WERI-Rb-1 (cell line): ENCODE measurements at regions not wholly inside any gene's neighbourhood (a gene's known extent, or its start where the extent isn't known, plus 50 kb on each side); places are given as distances from the start of the nearest gene placed in this dataset.

Experiments used
- DNase-seq: peaks from one replicate; pipeline ENCODE4 v3.0.0-alpha.2; 2020
- H3K27ac ChIP-seq: fragments of 250-450 bp; sonication (Bioruptor Pico); 2 replicates; pipeline ENCODE4 v1.5.1; 2020; ENCODE audit warnings: mild to moderate bottlenecking, moderate library complexity
- H3K27me3 ChIP-seq: fragments of 250-450 bp; sonication (Bioruptor Pico); 2 replicates; pipeline ENCODE4 v1.5.1; 2021; ENCODE audit warnings: mild to moderate bottlenecking, low read depth, moderate library complexity; ENCODE audit not compliant: insufficient read depth, severe bottlenecking
- H3K36me3 ChIP-seq: fragments of 250-450 bp; sonication (Bioruptor Pico); 2 replicates; pipeline ENCODE4 v1.5.1; 2020; ENCODE audit warnings: mild to moderate bottlenecking, moderate library complexity
- H3K4me3 ChIP-seq: 2 replicates; pipeline ENCODE4 v1.5.1; 2011; ENCODE audit warnings: low read depth, mild to moderate bottlenecking, control low read depth, low read length
- H3K9me3 ChIP-seq: fragments of 250-450 bp; sonication (Bioruptor Pico); 2 replicates; pipeline ENCODE4 v1.5.1; 2021; ENCODE audit warnings: mild to moderate bottlenecking, moderate library complexity; ENCODE audit not compliant: severe bottlenecking
- TF ChIP-seq, protein P1 (sequence below): IDR thresholded peaks from 2 replicates; pipeline ENCODE4 v1.5.1; 2011; ENCODE audit warnings: low read depth, mild to moderate bottlenecking, control low read depth, inconsistent platforms, low read length

DNA sequence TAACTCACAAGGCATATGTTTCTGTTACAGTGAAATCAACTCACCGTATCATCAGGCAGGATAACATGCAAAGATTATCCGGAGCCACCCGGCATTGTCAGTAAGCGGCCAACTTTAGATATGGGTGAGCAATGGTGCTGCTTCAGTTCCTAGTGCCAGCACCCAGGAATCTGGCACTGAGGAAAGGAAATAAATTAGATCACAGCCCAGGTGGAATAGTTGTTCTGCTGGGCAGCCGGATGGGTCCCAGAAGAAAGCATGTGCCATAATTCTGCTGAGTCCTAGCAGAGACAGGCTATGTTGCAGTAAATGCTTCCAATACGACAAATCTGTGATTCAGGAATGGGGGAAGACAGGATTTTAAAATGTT is 183.6 kb upstream of the SPTLC3 start:
- TF ChIP-seq, protein P1, sequence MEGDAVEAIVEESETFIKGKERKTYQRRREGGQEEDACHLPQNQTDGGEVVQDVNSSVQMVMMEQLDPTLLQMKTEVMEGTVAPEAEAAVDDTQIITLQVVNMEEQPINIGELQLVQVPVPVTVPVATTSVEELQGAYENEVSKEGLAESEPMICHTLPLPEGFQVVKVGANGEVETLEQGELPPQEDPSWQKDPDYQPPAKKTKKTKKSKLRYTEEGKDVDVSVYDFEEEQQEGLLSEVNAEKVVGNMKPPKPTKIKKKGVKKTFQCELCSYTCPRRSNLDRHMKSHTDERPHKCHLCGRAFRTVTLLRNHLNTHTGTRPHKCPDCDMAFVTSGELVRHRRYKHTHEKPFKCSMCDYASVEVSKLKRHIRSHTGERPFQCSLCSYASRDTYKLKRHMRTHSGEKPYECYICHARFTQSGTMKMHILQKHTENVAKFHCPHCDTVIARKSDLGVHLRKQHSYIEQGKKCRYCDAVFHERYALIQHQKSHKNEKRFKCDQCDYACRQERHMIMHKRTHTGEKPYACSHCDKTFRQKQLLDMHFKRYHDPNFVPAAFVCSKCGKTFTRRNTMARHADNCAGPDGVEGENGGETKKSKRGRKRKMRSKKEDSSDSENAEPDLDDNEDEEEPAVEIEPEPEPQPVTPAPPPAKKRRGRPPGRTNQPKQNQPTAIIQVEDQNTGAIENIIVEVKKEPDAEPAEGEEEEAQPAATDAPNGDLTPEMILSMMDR: no peak
- Histone ChIP-seq H3K27me3 (no peaks in the 10 kb centered on the region), H3K27ac (no peak overlapping the region), H3K4me3 (no peak overlapping the region), H3K36me3 (no peaks in the 10 kb centered on the region), H3K9me3 (no peaks in the 10 kb centered on the region)
- DNase-seq: no peak

DNA sequence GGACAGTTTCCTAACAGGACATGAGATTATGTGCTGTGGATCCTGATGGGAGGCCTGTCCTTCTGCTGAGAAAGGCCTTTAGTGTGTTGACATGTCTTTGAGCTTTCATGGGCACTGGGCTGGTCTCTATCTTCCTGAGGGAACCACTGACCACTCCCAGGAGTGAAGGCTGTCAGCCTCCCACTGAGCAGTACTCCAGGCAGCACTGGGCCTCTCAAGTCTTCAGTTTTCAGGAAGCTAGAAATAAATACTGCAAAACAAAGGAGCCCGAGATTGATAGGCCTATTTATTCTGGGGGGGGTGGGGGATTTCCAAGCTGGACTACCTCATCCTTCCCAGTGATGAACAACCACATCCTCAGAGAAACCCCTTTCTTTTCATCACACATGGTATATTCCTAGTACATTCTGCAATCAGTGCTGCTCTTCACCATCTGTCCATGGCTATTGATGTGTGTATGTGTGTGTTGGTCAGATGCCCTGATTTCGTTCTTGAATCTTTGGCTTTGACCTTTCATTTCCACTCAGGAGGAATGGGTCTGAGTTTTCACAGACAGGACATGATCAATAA is 180.9 kb upstream of the SPTLC3 start:
- Histone ChIP-seq H3K27me3 (no peaks in the 10 kb centered on the region), H3K36me3 (no peaks in the 10 kb centered on the region), H3K4me3 (no peak overlapping the region), H3K9me3 (no peaks in the 10 kb centered on the region), H3K27ac (no peak overlapping the region)
- TF ChIP-seq, protein P1: no peak
- DNase-seq: no peak

DNA sequence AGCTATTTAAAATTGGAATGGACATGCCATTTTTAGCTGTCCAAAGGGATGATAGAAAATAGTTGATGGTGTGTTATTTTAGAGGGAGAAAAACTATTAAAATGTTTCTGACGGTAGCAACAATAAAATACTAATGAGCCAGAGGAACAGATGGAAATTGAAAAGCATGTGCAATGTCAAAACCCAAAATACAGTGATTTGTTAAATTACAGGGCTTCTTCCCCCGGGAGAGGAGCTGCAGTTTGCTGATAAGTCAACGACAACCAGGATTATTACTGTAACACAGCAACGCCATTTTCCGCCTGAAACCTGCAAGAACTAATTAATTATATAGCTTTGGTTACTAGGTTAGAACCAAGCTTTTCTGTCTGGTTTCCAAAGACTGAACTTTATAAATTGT is 179.6 kb upstream of the SPTLC3 start:
- H3K9me3 ChIP-seq: no peaks in the 10 kb centered on the region
- H3K27ac ChIP-seq: no peak overlapping the region
- TF ChIP-seq, protein P1: no peak
- no peak for DNase-seq
- no peaks in the 10 kb centered on the region for H3K36me3 ChIP-seq
- H3K27me3 ChIP-seq: no peaks in the 10 kb centered on the region
- no peak overlapping the region for H3K4me3 ChIP-seq

DNA sequence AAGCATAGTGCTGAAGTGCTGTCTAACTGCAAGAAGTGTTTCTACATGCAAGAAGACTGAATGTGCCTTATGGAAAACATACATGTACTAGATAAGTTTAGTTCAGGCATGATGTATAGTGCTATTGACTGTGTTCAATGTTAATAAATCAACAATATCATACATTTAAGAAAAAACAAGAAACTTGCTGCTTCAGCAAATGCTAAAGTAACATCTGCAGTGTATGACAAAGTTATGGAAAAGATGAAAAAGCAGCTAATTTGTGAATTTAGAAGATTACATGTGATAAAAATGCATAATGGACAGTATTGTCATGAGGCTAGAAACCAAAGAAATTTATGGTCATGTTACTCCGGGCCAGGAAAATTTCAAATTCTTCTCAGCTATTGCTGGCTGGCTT is 174.9 kb upstream of the SPTLC3 start:
- TF ChIP-seq, protein P1: no peak
- no peak overlapping the region for H3K27ac ChIP-seq
- H3K36me3 ChIP-seq: no peaks in the 10 kb centered on the region
- no peaks in the 10 kb centered on the region for H3K9me3 ChIP-seq
- DNase-seq: no peak
- H3K27me3 ChIP-seq: no peaks in the 10 kb centered on the region
- H3K4me3 ChIP-seq: no peak overlapping the region

DNA sequence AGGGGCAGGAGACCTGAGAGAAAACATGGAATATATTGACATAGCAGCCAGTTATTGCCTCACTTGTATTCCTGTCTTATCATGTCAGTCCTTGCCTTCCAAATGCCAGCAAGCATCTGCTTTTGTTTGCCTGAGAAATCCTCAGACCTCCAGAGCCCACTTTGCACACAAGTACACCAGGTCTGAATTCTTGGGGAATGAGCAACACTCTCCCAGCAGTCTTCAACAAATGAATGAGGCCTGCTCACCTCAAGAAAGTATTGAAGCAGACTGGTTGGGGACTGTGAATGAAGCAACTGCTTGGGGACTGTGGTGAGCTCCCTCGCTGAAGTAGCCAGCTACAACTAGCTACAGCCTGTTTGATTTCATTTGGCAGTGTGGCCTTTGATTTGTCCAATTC is 172.8 kb upstream of the SPTLC3 start:
- DNase-seq: no peak
- H3K27ac ChIP-seq: no peak overlapping the region
- TF ChIP-seq, protein P1: no peak
- no peak overlapping the region for H3K4me3 ChIP-seq
- no peaks in the 10 kb centered on the region for H3K9me3 ChIP-seq
- no peaks in the 10 kb centered on the region for H3K36me3 ChIP-seq
- no peaks in the 10 kb centered on the region for H3K27me3 ChIP-seq

DNA sequence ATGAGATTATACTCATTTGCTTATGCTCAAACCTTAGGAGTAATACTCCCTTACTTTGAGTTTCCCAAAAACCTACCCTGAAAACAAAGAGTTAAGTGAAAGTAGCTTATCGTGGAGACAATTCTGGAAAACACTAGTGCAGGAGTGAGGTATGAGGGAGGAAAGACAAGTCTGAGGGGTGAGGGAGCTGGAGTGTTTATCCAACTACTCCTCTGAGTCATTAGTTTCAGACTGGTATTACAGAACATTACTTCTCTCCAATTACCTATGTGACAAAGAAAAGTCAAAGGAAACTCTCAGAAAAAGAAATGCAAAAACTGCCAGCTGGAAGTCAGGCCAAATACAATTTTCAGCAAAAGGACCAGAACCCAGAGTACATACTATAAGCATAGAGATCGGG is 171.1 kb upstream of the SPTLC3 start:
- Histone ChIP-seq H3K36me3 (no peaks in the 10 kb centered on the region), H3K27ac (no peak overlapping the region), H3K27me3 (no peaks in the 10 kb centered on the region), H3K4me3 (no peak overlapping the region), H3K9me3 (no peaks in the 10 kb centered on the region)
- no peak for DNase-seq
- TF ChIP-seq, protein P1: no peak
